NCI-H748 treated with DMSO at 0.1 percent for 48 hours (cell line): ENCODE measurements at regions not wholly inside any gene's neighbourhood (a gene's known extent, or its start where the extent isn't known, plus 50 kb on each side); places are given as distances from the start of the nearest gene placed in this dataset.

Experiments
- DNase-seq: peaks from one replicate; lab custom pipeline; 2025; lab: John Stamatoyannopoulos, UW

DNA sequence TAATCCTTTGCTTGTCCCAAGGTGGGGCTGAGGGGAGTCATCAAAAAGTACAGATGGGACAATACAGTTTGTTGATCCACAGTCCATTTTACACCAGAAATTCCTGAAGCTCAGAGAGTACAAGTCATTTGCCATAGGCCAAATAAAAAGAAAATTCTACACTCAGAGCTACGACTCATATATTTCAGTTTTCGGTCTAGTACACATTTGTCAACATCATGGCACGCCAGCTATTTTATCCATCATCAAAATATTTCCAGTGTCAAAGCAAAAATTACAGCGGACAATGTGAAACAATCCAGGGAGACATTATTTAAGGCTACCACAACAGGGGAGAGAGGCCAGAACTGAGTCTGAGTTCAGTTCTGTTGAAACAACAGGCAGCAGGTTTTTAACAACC, 587.5 kb upstream of the DSEL start:
- DNase-seq, result no peak

DNA sequence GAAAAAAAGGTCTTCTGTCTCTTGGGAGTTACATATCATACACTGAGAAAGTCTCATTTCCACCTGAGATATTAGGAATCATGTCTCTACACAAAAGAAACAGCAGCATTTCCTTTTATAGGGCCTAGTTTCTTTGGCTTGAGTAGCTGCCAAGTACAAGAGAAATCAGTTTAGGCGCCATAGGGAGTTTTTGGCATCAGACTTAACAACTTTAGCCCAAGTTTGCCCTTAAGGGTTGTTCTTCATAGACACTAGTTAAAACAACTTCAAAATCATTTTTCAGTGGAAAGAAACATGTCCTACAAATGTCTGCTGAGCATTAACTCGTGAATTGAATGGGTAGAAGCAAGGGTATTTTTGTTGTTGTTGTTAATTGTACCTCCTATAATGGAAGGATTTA, 587.0 kb upstream of the DSEL start:
- no peak for DNase-seq

DNA sequence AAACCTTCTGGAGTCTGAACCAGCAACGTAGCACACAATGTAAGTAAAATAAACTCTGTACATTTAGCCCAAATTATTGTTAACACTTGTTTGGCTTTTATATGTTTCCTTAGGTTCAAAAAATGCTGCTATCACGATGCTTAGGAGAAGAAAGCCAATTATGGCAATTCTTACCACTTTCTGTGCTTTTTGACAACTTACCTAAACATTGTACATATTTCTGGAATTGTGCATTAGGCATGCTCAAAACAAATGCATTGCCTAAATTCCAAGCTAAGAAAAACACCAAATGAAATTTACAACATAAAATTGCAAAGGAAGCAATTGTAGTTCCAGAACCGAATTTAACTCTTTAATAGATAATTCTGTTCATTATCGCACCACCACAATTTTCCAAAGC, 585.6 kb upstream of the DSEL start:
- DNase-seq, result no peak

DNA sequence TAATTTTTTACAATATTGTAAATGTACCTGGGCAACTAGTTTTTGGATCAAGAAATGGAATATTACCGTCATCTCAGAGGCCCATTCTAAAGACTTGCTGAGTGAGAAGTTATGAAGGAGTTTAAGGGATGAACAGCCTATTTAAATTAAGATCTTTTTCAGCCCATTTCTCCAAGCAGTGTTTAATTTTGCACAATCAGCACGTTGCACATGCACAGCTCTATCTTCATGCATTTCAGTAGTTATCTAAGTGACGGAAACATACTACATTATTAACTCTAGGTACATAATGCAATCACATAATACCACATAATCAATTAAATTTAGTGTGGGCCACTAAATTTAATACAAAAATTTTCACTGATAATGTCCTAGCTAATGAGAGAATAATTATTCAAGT, 582.1 kb upstream of the DSEL start:
- no peak for DNase-seq

DNA sequence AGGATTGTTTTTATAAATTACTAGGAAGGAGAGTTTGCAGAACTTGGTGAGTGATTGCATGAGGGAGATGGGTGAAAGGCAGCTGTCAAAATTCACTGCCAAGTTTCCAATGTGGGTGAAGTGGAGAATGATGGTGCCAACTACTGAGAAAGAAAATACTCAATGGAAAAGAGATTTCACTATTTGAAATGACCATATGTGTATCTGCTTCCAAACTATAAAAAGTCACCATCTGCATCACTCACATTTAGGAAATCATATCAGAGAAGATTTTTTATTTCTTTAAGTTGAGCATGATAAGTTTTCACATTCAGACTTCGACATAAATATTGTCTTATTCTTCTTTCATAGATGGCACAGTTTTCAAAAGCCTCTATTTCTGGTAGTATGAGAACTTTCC, 570.0 kb upstream of the DSEL start:
- DNase-seq, result no peak

DNA sequence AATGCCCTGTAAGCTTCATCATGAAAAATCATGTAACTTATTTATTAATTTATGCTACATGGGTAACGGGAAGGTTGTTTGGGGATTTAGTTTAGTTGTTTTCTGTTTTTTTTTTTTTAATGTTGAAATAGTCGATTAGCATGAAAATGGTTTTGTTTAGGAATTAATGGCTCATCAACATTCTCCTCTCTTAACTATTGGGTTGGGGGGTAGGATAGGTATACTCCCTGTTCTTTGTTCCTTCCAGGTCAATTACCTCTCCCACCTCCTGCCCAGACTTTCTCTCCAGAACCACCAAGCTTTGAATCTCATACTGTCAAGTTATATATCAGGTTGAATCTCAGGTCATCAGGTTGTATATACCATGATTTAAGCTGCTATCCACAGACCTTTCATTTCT, 568.7 kb upstream of the DSEL start:
- no peak for DNase-seq

DNA sequence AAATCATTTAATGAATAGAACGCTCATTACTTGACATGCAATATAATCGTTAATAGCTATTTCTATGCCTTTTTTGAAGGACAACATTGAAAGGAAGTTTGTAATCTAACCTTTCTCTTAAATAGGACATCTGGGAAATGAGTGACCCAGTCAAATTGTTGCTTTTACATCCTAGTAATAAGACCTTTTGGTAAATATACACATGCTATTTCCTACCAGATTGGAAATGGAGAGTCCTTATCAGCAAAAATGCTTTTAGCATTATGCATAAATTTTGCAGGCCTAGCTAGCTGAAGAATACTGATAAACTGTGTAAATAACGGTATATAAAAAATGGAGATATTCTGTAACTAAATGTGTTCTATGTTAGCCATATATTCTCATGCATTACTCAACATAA, 567.3 kb upstream of the DSEL start:
- DNase-seq, result no peak

DNA sequence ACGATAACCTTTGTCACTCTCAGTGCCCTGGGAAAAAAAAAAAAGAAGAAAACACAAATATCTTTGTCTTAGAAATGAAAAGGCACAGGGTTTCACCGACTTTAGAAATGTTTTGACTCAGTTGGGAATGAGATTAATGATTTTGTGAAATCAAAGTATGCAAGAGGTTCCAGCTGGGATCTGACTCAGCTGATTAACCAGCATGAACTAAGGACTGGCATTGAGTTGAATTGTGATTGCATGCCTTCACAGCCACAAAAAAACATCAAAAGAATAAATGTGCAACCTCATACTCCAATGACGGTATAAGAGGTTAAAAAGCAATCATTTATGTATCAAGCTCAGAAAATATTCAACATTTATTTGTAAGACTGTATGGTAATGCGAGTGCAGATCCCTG, 566.6 kb upstream of the DSEL start:
- no peak for DNase-seq

DNA sequence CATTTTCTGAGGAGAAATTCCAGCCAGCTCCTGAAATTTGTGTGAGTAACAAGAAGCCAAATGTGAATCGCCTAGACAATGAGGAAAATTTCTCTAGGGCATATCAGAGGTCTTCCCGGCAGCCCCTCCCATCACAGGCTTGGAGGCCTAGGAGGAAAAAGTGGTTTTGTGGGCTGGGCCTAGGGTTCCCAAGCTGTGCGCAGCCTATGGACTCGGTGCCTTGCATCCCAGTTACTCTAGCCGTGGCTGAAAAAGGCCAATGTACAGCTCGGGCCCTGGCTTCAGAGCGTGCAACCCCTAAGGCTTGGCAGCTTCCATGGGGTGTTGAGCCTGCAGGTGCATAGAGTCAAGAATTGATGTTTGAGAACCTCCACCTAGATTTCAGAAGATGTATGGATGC, 556.2 kb upstream of the DSEL start:
- DNase-seq, result no peak

DNA sequence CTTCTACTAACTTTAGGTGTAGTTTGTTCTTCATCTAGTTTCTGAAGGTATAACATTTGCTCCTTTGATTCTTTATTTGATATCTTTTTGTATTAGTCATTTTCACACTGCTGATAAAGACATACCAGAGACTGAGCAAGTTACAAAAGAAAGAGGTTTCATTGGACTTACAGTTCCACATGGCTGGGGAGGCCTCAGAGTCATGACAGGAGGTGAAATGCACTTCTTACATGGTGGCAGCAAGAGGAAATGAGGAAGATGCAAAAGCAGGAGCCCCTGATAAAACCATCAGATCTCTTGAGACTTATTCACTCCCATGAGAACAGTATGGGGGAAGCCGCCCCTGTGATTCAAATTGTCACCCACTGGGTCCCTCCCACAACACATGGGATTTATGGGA, 544.4 kb upstream of the DSEL start:
- no peak for DNase-seq

DNA sequence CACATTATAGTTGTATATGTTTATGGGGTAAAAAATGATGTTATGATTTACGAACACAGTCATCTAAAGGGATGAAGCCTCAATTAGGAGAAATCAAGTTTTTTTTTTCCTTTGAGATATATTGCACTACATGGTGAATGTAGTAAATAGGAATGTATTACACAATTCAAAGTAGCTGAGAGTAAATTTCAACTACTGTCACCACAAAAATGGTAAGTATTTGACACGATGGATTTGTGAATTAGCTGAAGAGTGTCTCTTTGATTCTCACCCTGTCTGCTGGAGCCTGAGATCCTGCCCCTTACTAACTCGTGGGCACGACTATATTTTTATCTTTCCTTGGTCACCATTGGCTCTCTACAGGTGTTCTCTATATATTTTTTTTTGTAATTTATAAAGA, 540.4 kb upstream of the DSEL start:
- DNase-seq, result no peak

DNA sequence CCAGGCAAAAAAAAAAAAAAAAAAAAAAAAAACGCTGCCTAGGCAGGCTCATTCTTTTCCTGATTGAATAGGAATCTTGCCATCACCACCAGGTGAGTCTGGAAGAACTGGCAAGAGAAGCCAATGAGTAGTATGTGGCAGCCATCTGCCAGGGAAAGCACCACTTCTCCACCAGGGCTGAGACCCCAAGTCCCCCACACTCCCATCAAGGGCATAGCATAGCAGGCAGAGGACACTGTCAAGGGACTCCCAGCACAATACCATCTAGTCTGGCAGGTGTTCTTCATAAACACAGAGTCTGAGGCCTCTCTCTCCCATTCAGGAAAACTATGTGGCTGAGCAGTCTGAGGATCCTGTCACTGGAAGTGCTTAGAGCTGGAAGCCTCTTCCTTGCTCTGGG, 538.1 kb upstream of the DSEL start:
- DNase-seq, result no peak

DNA sequence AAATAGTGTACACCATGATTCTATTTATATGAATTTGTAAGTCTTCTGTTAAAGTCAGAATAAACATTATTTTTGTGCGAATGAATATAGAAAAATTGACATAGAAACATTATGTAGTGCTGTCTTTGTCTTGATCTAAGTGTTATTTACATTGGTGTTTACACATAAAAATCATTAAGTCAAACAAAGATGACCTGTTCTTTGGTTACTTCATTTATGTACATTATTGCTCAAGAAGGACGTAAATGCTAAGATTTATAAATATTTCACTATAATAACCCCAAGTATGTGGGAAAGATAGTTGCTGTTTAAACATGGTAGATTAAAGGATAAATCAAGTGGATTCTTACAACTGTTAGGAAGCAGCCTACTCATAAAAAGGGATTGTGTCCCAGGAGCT, 536.8 kb upstream of the DSEL start:
- no peak for DNase-seq

DNA sequence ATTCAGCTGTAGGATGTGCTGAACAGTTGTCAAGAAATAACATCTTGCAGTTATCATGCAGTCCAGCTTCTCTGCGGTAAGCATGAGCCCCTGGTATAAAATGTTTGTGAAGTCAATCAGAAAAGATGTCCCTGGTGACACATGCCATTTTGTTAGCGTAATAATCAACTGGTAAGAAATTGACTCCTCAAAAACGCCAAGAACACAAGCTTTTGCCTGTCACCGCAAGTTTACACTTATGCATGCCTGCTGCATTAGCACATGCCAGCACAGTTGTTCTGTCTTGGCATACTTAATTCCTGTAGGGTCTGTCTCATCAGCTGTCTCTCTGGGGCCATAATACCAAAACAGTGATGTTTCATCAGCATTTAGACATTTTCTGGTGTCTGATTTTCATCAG, 524.8 kb upstream of the DSEL start:
- no peak for DNase-seq

DNA sequence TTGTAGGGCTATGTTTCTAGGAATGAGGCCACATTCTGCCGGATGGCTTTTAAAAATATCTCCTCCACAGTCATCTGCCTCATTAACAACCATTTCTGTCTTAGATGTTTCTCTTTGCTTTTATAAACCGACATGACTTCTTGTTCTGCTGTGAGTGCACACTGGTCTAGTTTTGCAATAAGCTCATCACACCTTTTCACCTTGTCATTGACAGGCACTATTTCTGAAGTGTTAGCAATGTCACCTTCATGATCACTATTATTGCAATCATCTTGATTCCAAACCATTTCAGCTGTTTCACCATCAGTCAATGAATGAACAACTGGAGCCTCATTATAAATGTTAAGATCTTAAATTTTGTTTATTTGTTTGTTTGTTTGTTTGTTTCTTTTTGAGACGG, 523.7 kb upstream of the DSEL start:
- DNase-seq, result no peak

DNA sequence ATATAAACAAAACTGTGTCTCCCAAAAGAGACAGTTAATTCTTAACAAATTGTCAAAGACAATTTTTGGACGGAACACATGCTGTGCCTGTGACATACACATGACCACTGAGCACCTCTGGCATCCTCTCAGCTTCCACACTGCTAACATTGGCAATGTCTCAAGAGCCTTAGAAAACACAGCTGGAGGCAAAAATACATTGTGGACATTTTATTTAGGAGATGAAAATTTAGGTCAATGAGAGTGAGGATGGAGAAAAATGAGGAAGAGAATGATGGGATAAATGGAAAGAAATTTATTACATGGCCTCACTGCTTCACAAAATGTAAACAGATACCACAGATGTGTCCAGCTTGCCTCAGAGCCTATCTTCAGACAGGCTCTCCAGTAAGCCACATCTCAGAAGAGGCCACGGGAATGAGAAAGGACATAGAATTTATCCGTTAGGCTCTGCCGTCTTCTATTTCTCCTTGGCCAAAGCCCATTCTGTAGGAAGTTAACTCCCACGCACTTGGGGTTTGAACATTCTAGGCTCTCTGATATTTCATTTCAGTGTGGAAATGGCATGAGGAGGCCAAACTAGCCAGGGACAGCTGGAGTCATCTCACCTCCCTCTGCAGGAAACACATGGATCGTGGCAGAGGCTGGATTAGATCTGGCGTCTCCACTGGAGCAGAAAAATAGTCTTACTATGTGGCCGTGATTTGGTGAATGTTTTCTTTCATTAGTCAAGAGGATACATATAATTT, 519.4 kb upstream of the DSEL start:
- no peak for DNase-seq

DNA sequence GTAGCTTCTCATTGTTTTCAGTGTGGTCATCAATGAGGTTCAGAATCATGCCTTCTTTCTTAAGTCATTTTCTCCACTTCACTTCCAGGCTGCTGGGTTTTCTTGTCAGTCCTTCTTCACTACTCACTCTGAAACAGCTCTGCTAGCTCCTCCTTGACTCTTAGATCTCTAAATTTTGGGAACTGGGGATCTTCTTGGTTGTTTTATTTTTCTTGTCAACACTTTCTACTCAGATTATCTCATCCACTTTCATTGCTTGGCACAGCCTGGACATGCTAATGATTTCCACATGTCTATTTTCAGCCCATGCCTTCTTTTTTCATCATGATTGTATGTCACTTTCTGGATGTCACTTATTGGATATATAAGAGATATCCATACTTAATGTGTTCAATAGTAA, 517.8 kb upstream of the DSEL start:
- no peak for DNase-seq

DNA sequence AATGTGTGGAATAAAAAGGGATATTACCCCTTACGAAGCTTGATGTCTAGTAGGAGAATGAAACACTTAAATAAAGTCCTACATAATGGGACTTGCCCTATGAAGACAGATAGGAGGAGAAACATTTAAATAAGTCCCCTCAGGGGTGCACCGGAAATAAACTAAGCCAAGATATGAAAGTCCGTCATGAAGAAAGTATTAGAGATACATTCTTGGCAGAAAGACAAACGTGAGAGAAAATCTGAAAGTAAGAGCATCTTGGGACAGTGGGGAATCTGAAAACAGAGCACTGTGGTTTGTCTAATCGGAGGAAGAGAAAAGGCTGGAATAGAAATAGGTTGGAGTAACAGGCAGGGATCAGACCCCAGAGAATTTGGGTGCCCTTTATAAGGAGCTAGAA, 516.9 kb upstream of the DSEL start:
- DNase-seq, result no peak

DNA sequence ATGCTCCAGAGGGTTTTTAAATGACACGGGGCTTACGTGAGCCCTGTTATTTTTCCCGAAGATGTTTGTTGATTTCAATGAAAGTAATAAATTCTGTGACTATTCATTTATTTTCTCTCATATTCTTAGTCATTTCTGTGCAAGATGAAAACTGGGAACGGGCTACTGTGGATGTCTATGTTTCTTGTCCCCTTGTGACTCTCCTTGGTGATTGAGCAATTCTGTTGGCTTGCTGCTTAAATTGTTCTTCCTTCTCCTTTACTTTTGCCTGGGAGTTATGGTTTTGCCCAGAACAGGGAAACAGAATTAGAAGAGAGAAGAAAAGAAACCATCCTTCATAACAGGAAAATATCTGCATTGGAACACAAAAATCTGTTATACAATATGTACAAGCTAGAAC, 508.2 kb upstream of the DSEL start:
- no peak for DNase-seq

DNA sequence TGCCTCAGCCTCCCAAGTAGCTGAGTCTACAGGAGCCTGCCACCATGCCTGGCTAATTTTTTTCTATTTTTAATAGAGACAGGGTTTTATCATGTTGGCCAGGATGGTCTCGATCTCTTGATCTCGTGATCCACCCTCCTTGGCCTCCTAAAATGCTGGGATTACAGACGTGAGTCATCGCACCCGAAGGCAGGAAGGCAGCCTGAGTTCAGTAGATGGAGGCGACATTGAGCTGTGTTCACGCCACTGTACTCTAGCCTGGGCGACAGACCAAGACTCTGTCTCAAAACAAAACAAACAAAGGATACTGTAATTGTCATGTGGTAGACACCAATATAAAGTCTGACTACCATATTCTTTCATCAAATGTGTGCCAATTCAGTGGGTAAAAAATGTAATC, 500.9 kb upstream of the DSEL start:
- no peak for DNase-seq

DNA sequence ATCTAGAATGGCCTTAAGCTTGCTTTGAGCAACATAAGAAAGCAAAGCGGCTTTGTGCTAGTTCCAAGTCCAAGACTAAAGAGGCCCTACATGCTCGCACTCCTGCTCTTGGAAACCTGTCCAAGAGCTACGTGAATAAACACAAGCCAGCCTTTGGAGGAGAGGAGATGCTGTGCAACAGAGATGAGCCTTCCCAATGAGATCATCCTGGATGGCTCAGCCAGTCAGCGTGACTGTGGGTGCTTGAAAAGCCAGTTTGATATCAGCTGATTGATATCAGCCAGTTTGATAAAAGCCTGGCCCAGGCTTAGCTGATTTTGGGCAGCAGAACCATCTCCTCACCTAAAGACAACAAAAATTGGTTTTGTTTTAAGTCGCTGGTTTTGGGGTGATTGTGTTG, 481.0 kb upstream of the DSEL start:
- DNase-seq, result no peak

DNA sequence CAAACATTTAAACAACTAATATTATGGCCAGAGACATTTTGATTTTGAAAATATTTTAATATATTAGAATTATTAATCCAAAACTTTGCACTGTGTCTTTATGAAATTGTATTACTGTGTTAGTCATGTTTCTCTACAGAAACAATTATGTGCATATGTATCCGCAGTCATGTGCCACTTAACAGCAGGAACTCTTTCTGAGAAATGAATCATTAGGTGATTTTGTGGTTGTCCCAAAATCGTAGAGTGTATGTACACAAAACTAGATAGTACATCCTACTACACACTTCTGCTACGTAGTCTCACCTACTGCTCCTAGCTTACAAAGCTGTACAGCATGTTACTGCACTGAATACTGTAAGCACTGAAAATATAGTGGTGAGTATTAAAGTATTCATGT, 479.2 kb upstream of the DSEL start:
- no peak for DNase-seq

DNA sequence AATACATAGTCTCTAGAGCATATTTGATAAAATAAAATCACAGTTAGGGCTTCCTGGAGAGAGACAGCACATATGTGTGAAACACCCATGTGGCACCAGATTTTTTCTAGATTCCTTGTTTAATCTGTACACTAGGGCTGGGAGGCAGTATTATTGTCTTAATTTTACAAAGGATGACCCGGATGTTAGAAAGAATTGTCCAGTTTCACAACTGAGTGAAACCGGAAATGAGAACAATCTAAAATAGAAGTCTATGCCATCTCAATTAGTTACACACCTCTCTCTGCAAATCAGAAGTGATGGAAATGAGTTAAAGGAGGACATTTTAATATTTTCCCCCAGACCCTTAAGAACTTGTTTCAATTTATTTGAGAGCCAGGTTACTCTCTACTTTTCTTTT, 463.7 kb upstream of the DSEL start:
- DNase-seq, result no peak

DNA sequence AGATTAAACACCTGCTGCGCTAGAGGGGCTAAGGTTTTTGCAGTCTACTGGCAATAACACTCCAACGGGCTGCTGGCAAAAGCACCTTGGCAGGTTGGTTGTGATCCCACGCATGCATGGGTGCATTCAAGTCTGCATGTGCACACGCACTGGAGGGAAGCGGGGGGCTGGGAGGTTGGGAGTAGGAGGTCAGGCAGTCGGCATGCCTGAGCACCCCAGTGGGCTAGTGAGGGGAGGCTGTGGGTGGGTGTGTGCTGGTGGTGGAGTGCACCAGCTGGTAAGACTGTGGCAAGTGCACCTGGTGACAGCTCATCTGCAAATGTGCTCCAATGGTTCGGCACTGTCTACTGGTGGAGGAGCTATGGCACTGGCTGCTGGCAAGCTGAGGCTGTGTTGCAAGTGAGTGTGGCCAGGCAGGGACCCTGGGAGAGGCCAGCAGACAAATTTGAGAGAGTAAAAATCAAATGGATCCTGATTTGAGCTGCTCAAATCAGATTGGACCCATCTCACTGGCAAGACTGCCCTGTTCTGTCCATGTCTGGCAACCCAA, 460.6 kb upstream of the DSEL start:
- DNase-seq, result no peak

DNA sequence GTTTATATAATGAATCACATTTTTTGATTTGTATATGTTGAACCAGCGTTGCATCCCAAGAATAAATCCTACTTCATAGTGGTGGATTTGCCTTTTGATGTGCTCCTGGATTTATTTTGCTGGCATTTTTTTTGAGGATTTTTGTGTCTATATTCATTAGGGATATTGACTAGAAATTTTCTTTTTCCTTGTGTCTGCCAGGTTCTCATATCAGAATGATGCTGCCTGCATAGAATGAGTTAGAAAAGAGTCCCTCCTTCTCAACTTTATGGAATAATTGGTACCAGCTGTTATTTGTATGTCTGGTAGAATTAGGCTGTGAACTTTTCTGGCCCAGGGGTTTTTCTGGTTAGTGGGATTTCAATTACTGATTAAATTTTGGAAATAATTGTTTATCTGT, 457.4 kb upstream of the DSEL start:
- DNase-seq, result no peak
